K562 (cell line): ENCODE measurements at regions not wholly inside any gene's neighbourhood (a gene's known extent, or its start where the extent isn't known, plus 50 kb on each side); places are given as distances from the start of the nearest gene placed in this dataset.

Source experiments
- ATAC-seq: fragments of 200-7000 bp; cut with Tn5 transposase; 3 replicates; pipeline ENCODE4 v1.9.1; 2020; ENCODE audit warnings: moderate library complexity
- BruUV-seq: library from RNA; stranded (reverse); fragments of 400-500 nt; replicated peaks from 2 replicates; lab custom pipeline; 2021; lab: Mats Ljungman, UMichigan
- CTCF ChIA-PET: fragments of 300-600 bp; formaldehyde crosslinking; extraction: SDS; loops from one replicate; lab custom pipeline; 2021; ENCODE audit warnings: low intra/inter-chr PET ratio; lab: Yijun Ruan, JAX
- POLR2A ChIA-PET: fragments of 300-600, 350-650 bp; sonication (Branson Sonifier 250); formaldehyde crosslinking; extraction: SDS; loops from one replicate; lab custom pipeline; 2021; ENCODE audit warnings: antibody characterized with exemption, inconsistent platforms; lab: Yijun Ruan, JAX
- DNase-seq, 4 experiments: peaks; one replicate each; pipeline versions ENCODE4 v3.0.0 to v3.0.0-alpha.2; 2011 to 2018; ENCODE audit warnings: low spot score in 3 of 4, mixed read lengths in 3 of 4; ENCODE audit errors: extremely low read depth in 1 of 4
- FAIRE-seq: peaks from 2 replicates; lab custom pipeline; 2011; peaks lifted over from hg19 to GRCh38; lab: Jason Lieb, UNC
- H2AFZ ChIP-seq: 2 replicates; pipeline ENCODE4 v1.6.0; 2011; ENCODE audit warnings: low read depth, low read length, control low read depth, inconsistent platforms
- H3K27ac ChIP-seq: fragments of 200-600 bp; 3 replicates; pipeline ENCODE4 v1.8.0; 2011; ENCODE audit warnings: low read depth, mild to moderate bottlenecking, control low read depth, inconsistent platforms, low read length, moderate library complexity, mixed read lengths; ENCODE audit errors: extremely low read depth
- H3K27me3 ChIP-seq, 2 experiments: fragments of 300-600 bp in 1 of 2; 2 replicates in 1 of 2; 3 replicates in 1 of 2; pipeline versions ENCODE4 v1.6.0 to v1.8.0; 2011; ENCODE audit warnings: inconsistent platforms in 2 of 2, low read length in 2 of 2, mild to moderate bottlenecking in 1 of 2, mixed read lengths in 1 of 2, moderate library complexity in 1 of 2; ENCODE audit not compliant: control insufficient read depth in 2 of 2, insufficient read depth in 2 of 2
- H3K36me3 ChIP-seq: fragments of 300-600 bp; 3 replicates; pipeline ENCODE4 v1.8.0; 2011; ENCODE audit warnings: mild to moderate bottlenecking, low read length, inconsistent platforms; ENCODE audit not compliant: control insufficient read depth, insufficient read depth
- H3K4me1 ChIP-seq, 2 experiments: fragments of 200-600 bp in 1 of 2; replicated peaks in 1 of 2; 2 replicates in 1 of 2; 3 replicates in 1 of 2; pipeline versions ENCODE4 v1.5.1 to v1.8.0; 2011; ENCODE audit warnings: inconsistent platforms in 2 of 2, low read length in 2 of 2, mild to moderate bottlenecking in 1 of 2, mixed read lengths in 1 of 2, moderate library complexity in 1 of 2; ENCODE audit not compliant: control insufficient read depth in 2 of 2, insufficient read depth in 2 of 2
- H3K4me2 ChIP-seq: 2 replicates; pipeline ENCODE4 v1.6.1; 2011; ENCODE audit warnings: low read length, control low read depth, inconsistent platforms, mixed read lengths; ENCODE audit not compliant: insufficient read depth
- H3K4me3 ChIP-seq: fragments of 200-600 bp; sonication (generic), shearing (Covaris generic); 2 replicates; pipeline ENCODE4 v1.5.1; 2016; ENCODE audit warnings: control low read depth, inconsistent platforms
- H3K79me2 ChIP-seq: fragments of 200-600 bp; 3 replicates; pipeline ENCODE4 v1.8.0; 2011; ENCODE audit warnings: low read length, inconsistent platforms; ENCODE audit not compliant: control insufficient read depth, insufficient read depth
- H3K9ac ChIP-seq, 2 experiments: 2 replicates each; pipeline versions ENCODE4 v1.6.0 to v1.6.1; 2011; ENCODE audit warnings: low read depth in 2 of 2, low read length in 2 of 2, control low read depth in 1 of 2, inconsistent platforms in 1 of 2, mild to moderate bottlenecking in 1 of 2, mixed read lengths in 1 of 2; ENCODE audit not compliant: insufficient read depth in 1 of 2
- H3K9me1 ChIP-seq: one replicate; pipeline ENCODE4 v1.6.0; 2011; ENCODE audit warnings: inconsistent platforms, mild to moderate bottlenecking, low read length, moderate library complexity; ENCODE audit not compliant: control insufficient read depth, insufficient read depth
- H3K9me3 ChIP-seq: replicated peaks from 2 replicates; pipeline ENCODE4 v1.5.1; 2011; ENCODE audit warnings: low read depth, low read length, inconsistent platforms; ENCODE audit not compliant: control insufficient read depth, insufficient read depth
- H4K20me1 ChIP-seq: replicated peaks from 2 replicates; pipeline ENCODE4 v1.6.1; 2011; ENCODE audit warnings: low read length, inconsistent platforms, mixed read lengths; ENCODE audit not compliant: control insufficient read depth, insufficient read depth
- BDP1 ChIP-seq: IDR thresholded peaks from 3 replicates; pipeline ENCODE4 v1.6.1; 2011; ENCODE audit not compliant: insufficient read length, insufficient read depth
- BHLHE40 ChIP-seq: IDR thresholded peaks from 2 replicates; pipeline ENCODE4 v1.6.1; 2011; ENCODE audit warnings: low read length, improper control_type of control experiment
- FOXA3 ChIP-seq, 2 experiments: fragments of 450-650 bp in 1 of 2; sonication (generic) in 1 of 2; formaldehyde crosslinking; IDR thresholded peaks in 1 of 2; conservative IDR thresholded peaks in 1 of 2; 2 replicates each; pipeline versions ENCODE4 v1.4.0 to v1.8.0; 2020 to 2022; ENCODE audit warnings: mild to moderate bottlenecking in 2 of 2, missing genetic modification reagents in 1 of 2
- MEIS2 ChIP-seq: fragments of 450-650 bp; IDR thresholded peaks from 2 replicates; pipeline ENCODE4 v1.6.1; 2014; ENCODE audit warnings: mild to moderate bottlenecking; ENCODE audit not compliant: partially characterized antibody
- PHF8 ChIP-seq: fragments of 200-600 bp; sonication (generic); IDR thresholded peaks from 2 replicates; pipeline ENCODE4 v1.6.1; 2012; ENCODE audit warnings: mixed run types, mild to moderate bottlenecking, inconsistent platforms, low read length, moderate library complexity, borderline replicate concordance
- SMARCA5 ChIP-seq: fragments of 450-650 bp; IDR thresholded peaks from 2 replicates; pipeline ENCODE4 v1.6.1; 2016
- U2AF2 ChIP-seq: fragments of 200-400 bp; formaldehyde crosslinking; optimal IDR thresholded peaks from 2 replicates; pipeline ENCODE3; 2017; ENCODE audit warnings: low read depth, mild to moderate bottlenecking, low read length
- ZC3H4 ChIP-seq: sonication (generic); formaldehyde crosslinking; IDR thresholded peaks from 2 replicates; pipeline ENCODE4 v1.9.0; 2021; ENCODE audit warnings: missing genetic modification reagents, borderline replicate concordance
- WGBS: fragments of 100-300 bp; shearing (Covaris generic); methylation state at CpG from one replicate; pipeline ENCODE4 v1.1.6; 2016; ENCODE audit warnings: low coverage, mixed read lengths; ENCODE audit not compliant: insufficient coverage; ENCODE audit errors: missing lambda C conversion rate; 5-methylcytosine and 5-hydroxymethylcytosine counted together
- in situ Hi-C: fragments of 300-500 bp; cut with MboI; formaldehyde crosslinking; loops from 4 replicates; pipeline ENCODE4 v1.15.0; 2018; ENCODE audit warnings: inconsistent platforms, mixed read lengths
- intact Hi-C: fragments of 100-400 bp; cut with micrococcal nuclease; formaldehyde crosslinking; loops from 2 replicates; pipeline ENCODE4 v1.14.2; 2022

DNA sequence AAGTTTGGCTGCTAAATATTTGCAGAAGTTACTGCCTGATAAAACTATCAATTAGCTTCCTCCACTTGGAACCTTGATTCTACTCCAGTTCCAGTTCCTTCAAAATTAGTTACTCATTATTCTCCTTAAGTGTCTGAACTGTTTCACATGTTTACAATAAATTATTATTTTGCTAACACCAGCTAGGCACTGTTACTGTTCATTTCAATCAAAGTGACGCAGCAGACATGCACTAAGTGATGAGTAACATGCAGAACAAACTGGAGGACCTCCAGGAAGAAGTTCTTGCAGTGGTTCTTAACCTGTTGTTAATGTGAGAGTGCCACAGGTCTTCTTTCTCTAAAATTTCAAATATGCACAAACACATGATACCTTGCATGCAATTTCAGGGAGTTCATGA lies 491.8 kb upstream of the SEMA3A start:
- Histone ChIP-seq H3K9ac (no peak overlapping the region), H3K9me1 (no peaks in the 10 kb centered on the region), H3K27ac (no peak overlapping the region), H3K4me1 (no peaks in the 10 kb centered on the region), H3K9me3 (no peaks in the 10 kb centered on the region), H4K20me1 (no peaks in the 10 kb centered on the region), H2AFZ (no peak overlapping the region), H3K36me3 (no peaks in the 10 kb centered on the region), H3K27me3 (no peaks in the 10 kb centered on the region), H3K79me2 (no peaks in the 10 kb centered on the region), H3K4me3 (no peak overlapping the region), H3K4me2 (no peak overlapping the region)
- POLR2A ChIA-PET: no interaction called here
- no peak for DNase-seq
- no peak for ATAC-seq
- in situ Hi-C loops (no loop called here), intact Hi-C loops (no loop called here)
- CTCF ChIA-PET: no interaction called here
- FAIRE-seq: no peak
- 77% methylated on average over 1 of the region's 1 CpG for WGBS
- TF ChIP-seq BHLHE40 (no peak), FOXA3 (CRISPR knock-in tag; conservative IDR thresholded peaks at IDR 0.05 in 1 of 2, IDR thresholded peaks at IDR 0.05 in 1 of 2) (no peak), BDP1 (no peak), MEIS2 (no peak), SMARCA5 (no peak), ZC3H4 (CRISPR knock-in tag) (no peak), U2AF2 (no peak), PHF8 (no peak)
- no TSS peak for BruUV-seq
